Dedifferentiated amniotic fluid mesenchymal stem cell (primary cell): ENCODE measurements at regions not wholly inside any gene's neighbourhood (a gene's known extent, or its start where the extent isn't known, plus 50 kb on each side); places are given as distances from the start of the nearest gene placed in this dataset.
"Not testable (repeated sequence)": the region's sequence is repeated elsewhere in the genome, so short reads cannot be mapped to it uniquely, and the experiment has no call there.

Source experiments
- DNase-seq: peaks from one replicate; pipeline ENCODE4 v3.0.0-alpha.2; 2016; ENCODE audit errors: extremely low spot score

- DNase-seq, result no peak
Observed at GRCh38 chr6:94227741-94228140, 808.4 kb upstream of the EPHA7 start.

DNA sequence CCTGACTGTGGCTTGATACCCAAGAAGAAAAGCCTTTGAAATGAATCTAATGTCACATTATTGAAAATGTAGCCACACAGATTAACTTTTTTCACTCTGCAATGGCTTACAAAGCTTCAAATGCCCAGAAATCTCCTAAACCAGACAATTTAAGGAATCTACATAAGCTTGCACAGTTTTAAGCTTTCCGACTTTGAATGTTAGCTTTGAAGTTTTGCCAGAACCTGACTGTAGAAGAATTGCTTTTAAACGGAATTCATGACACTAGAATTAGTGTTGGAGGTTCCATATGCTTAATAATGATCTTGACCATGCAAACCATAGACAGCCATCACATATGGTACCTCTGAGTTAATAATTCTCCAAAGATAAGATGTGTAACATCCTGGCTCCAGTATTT lies 798.5 kb upstream of the EPHA7 start:
- DNase-seq, result no peak

GRCh38 chr6:94215552-94215951 lies 796.2 kb upstream of the EPHA7 start:
- no peak for DNase-seq

DNA sequence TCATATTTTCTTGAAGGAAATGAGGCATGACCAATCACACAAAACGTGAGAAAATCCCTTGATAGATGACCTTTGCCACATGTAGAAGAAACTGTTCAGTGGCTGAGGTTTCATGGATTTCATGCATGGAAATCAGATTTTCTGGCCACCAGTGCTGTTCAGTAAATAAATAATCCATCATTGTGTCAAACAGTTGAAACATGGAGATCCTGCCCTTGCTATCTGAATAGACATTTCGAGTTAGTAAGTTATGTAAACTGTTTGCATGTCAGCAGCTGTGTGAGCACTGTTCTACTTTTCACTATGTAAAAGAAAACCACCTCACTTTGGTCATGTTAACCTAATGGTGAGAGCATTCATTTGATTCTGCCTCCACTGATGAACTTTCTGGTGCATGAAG lies 793.9 kb upstream of the EPHA7 start:
- DNase-seq, result no peak

- DNase-seq, result no peak
Observed at GRCh38 chr6:94196891-94197290, 777.5 kb upstream of the EPHA7 start.

DNA sequence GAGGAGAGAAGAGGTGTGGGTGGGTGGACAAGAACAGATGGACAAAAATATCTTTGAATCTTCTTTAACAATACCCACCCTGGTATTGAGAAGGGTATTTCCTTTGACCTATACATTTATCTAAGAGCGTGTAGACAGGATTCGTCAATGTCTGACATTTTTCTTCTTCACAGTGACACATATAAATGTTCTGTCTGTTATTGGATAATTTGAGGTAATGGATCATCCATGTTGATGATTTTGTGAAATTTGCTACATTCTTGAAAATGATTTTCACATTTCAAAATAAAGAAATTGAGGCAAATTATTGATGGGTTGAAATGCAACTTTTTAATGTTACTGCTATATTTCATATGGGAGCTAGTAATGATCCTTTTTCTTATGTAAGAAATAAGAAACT lies 770.7 kb upstream of the EPHA7 start:
- DNase-seq, result no peak

DNA sequence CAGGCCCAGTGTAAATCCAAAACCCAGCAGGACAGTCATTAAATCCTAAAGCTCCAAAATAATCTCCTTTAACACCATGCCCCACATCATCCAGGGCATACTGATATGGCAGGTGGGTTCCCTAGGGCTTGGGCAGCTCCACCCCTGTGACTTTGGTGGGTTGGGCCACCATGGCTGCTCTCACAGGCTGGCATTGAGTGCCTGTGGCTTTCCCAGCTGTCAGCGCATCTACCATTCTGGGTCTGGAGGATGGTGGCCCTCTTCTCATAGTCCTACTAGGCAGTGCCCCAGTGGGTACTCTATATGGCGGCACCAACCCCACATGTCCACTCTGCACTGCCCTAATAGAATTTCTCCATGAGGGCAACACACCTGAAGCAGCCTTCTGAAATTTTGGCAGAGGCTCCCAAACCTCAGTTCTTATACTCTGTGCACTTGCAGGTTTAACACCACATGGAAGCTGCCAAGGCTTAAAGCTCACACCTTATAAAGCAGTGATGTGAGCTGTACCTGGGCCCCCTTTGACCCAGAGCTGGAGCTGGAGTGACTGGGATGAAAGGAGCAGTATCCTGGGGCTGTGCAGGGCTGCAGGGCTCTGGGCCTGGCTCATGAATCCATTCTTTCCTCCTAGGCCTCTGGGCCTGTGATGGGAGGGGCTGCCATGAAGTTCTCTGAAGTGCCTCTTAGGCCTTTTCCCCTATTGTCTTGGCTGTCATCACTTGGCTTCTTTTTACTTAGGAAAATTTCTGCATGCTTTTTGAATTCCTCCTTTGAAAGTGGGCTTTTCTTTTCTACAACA lies 765.5 kb upstream of the EPHA7 start:
- no peak for DNase-seq

DNA sequence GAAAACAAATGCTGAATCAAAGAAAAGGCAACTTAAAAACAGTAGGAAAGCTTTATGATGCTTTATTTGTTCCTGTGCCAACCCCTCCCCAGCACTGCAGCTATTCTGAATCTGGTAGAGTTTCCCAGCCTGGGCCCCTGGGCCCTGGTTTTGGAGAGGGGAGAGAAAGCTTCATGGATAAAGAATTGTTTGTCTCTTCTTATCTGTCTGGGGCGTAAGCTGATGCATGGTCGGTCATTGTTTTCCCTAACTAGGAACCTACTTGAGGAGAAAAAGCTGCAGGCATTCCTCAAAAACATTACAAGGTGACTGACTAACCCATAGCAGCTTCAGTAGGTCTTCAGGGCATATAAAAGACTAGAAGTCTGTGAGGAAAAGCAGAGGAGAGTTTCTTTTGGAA lies 758.1 kb upstream of the EPHA7 start:
- DNase-seq, result no peak

GRCh38 chr6:94175465-94175864 lies 756.1 kb upstream of the EPHA7 start:
- DNase-seq, result no peak

GRCh38 chr6:94163877-94164276 lies 744.5 kb upstream of the EPHA7 start:
- DNase-seq, result no peak

GRCh38 chr6:94150886-94151285 lies 731.5 kb upstream of the EPHA7 start:
- DNase-seq, result no peak

DNA sequence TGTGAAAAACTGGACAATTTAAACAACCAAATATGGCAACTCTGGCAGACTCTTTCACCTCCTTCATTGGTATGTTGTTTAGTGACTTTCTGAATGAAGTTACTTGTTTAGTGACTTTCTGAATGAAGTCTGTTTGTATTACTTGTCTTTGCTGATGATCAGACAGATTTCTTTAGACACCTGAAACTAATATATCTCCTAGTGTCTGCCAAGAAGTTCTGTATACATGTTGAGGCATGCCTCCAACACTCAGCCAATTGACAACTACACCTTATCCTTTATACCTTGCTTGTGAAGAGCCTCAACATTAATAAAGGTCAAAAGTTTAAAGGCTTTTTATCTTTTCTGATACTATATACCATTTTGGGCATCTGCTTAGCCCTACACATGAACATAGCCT lies 725.4 kb upstream of the EPHA7 start:
- no peak for DNase-seq

DNA sequence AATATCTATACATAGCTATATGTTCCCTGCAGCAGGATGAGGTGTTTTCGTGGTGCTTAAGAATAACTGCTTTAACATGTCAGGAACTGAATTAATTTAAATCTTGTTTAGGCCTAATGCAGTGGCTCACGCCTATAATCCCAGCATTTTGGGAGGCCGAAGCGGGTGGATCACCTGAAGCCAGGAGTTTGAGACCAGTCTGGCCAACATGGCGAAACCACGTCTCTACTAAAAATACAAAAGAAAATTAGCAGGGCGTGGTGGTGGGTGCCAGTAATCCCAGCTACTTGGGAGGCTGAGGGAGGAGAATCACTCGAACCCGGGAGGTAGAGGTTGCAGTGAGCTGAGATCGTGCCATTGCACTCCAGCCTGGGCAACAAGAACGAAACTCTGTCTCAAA lies 717.8 kb upstream of the EPHA7 start:
- DNase-seq, result not testable (repeated sequence)

GRCh38 chr6:94133106-94133505 lies 713.7 kb upstream of the EPHA7 start:
- DNase-seq, result no peak

GRCh38 chr6:94131271-94131670 lies 711.9 kb upstream of the EPHA7 start:
- no peak for DNase-seq

DNA sequence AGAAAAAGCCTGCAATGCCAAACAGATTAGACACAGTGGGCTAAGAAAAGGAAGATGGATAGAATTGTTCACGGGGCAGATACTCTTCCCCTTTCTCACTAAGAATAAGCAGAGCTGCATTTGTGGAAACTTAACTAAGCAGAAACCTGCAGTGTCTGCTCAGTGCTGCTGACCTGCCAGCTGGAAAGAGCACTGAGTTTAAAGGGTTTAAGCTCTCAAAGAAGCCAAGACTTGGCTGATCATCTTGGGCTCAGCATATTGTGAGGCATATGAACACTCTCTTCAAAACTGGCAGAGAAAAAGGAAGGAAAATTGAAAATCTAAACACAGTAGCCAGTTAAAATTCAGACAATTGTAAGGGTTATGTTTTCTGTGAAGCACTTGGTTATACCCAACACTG lies 711.1 kb upstream of the EPHA7 start:
- no peak for DNase-seq

DNA sequence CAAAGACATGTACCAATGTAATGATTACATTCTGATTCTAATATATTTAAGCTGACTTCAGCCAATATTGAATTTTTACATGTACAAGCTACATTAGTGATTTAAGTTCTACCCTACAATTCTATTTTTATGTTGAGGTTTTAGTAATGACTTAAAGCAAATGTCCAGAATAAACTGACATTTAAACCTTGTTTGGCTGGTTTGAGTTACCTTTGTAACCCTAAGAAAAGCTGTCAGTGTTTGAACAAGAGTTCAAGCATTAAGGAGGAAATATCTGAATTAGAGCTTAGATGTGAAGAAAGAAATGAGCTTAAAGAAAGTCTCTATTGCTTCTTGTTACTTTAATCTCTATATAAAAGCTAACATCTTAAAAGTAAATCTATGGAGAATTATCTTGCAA lies 710.6 kb upstream of the EPHA7 start:
- no peak for DNase-seq

DNA sequence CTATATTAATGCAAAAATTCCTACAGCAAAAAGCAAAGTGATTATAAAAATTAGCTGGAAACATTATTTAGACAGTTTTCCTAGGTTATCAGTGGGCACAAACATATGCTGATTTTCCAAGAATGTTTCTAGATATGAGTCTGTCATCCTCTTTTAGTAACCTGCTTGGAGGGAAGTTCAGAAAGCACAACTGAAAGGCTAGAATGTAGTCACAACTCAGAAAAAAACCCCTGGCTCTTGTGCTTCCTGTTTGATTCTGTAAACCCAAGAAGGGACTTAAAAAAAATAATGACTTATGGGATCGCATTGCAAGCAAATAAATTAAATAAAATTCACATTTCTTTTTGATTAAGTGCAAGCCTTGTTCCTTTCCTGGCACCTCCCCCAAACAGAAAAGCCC lies 708.4 kb upstream of the EPHA7 start:
- no peak for DNase-seq

GRCh38 chr6:94124333-94124732 lies 705.0 kb upstream of the EPHA7 start:
- no peak for DNase-seq

DNA sequence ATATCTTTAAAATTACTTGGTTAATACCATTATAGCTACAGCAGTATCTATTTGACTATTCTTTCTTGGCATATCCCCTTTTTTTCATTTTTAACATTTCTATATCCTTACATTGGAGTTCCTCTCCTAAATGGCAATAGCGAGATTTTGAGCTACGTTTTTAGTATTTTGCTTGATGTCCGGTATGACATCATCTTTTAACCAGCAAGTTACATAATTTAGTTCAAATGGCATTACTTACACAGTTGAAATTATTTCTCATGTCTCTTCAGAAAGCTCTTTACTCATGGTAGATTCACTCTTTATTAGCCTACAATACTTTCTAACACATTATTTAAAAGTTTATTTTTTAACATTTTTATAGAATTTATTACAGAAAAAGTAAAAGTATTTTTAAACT lies 701.7 kb upstream of the EPHA7 start:
- DNase-seq, result no peak

- no peak for DNase-seq
Observed at GRCh38 chr6:94099072-94099471, 679.7 kb upstream of the EPHA7 start.

GRCh38 chr6:94095961-94096360 lies 676.6 kb upstream of the EPHA7 start:
- no peak for DNase-seq

DNA sequence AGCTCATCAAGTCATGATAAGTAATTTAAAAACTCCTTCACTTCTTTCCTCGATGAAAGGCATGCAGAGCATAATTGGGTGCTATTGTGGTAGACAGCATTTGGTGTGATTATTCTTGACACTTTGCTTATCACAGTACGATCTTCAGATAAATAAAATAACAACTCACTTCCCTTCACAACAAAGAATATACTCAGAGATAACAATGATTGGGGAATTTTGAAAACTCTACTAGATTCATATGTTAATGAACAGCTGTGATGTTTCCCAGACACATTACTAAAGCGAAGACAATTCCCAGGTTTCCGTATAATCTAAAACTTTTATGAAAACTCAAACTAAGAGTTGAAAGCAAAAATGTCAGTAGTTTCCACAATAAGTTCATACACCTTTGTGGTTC lies 670.6 kb upstream of the EPHA7 start:
- no peak for DNase-seq

DNA sequence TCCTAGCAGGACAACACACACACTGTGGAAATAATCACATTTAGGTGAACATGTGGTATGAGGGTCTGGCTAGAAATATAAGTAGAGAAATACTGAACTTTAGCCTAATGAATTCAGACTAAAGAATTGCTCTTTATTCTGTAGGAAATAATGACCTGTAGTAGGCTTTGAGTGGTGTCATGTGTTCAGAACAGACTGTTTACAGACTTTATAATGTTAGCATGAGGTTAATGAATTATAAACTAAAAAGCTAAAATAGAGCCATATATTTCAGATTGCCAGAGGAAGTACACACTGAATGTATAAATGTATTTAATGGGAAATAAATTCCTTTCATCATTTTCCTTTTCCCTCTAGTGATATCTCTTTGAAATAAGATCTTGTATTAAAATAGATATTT lies 669.5 kb upstream of the EPHA7 start:
- DNase-seq, result no peak
